T-helper 22 cell (primary cell): ENCODE measurements at regions not wholly inside any gene's neighbourhood (a gene's known extent, or its start where the extent isn't known, plus 50 kb on each side); places are given as distances from the start of the nearest gene placed in this dataset.

Source experiments
- DNase-seq: peaks from one replicate; pipeline ENCODE4 v3.0.0-alpha.2; 2020; ENCODE audit warnings: low read depth

DNA sequence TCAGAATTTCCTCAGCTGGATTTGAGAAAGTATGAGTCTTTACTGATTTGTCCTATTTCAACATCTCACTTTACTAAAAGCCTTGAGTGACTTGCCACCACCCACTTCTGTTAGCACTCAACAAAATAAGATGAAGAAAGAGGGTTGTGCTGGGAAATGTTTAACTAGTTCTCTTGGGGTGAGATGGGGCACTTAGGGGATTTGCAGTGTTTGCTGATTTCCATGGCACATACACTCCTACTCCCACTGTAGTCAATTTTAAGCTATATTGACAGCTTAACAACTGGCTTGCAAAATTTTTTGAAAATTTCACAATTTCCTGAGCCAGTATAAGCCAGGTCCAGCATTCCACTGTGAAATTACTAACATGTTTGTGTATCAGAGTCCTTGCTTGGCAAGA is 463.1 kb upstream of the ARHGEF26 start:
- DNase-seq = no peak

DNA sequence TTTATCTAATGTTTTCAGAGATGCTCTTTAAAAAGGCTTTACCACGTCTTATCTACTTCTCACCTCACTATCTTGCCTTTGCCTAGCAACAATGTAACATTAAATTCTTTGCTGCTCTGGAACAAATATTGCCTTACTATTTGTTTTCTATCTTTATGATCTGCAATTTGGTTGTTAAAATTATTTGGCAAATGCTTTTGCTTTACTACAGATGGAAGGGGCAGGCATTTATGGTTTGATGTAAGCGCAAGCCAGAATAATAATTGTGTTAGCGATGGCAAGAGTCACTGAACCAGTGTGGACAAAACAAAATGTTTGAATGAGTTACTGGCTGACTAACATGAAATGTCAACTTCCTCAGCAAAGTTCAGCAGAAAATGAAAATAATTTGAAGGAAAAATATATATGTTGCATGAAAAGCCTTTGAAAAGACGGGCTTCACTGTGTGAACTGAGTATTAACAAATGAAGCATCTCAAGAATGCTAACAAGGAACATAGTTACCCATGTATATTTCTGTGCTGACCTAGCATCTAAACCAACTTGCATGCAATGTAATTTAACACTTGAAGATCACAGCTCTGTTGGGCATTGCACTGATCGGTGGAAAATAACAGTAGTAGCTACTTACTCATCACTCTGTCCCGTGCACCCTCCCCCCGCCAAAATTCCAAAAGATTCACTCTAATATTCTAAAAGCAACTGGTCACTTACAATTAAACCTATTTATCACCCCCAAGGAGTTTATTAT is 454.0 kb upstream of the ARHGEF26 start:
- no peak for DNase-seq

GRCh38 chr3:153669527-153669926 is 451.7 kb upstream of the ARHGEF26 start:
- no peak for DNase-seq

DNA sequence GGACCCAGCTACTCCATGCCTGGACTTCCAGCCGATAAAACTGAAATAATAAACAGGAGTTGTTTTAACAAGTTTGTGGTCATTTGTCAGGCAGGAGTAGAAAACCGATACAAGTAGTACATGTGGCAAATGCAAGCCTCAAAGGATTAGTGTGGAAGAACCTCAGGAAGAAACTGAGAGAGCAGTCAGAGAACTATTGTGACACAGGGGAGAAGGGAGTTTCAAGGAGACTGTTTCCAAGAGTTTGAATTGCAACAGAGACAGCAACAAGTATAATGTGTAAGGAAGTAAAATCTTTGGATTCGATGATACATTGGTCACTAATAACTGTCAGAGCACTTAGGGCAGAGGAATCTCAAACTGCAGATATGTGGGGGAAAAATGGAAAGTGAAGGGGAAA is 450.6 kb upstream of the ARHGEF26 start:
- no peak for DNase-seq

DNA sequence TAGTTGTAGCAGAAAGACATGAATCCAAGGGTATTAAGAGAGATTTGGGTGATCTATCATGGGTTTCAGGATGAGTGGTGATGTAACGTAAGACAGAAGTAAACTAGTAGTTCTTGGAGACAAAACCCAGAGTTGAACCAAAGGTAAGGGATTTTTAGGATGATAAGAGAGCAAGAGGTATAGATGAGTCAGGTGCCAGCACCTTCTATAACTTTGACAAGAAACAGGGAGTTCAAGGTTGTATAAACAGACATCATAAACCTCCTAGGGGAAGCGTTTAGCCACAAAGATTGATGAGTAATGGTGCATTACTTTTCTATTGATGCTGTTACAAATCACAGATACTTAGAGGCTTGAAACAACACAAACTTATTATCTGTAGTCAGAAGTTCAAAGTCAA is 447.3 kb upstream of the ARHGEF26 start:
- no peak for DNase-seq

DNA sequence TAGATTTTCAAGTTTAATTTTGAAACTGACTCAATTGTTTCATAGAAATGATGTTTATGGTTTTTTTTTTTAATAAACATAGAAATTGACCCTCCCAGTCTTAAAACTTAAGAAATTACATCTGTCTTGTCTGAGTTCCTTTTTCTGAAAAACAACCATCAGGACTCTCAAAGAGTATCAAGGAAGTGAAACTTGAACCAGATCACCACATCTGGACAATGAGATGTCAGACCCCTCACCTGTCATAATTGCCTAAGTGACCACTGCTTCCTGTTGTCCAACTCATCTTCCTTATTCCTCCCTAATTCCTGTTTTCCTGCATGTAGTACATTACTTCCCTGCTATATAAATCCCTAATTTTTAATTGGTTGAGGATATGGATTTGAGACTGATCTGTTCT is 441.5 kb upstream of the ARHGEF26 start:
- DNase-seq = no peak

- DNase-seq = no peak
These were observed 440.7 kb upstream of the ARHGEF26 start for GRCh38 chr3:153680526-153680925.

DNA sequence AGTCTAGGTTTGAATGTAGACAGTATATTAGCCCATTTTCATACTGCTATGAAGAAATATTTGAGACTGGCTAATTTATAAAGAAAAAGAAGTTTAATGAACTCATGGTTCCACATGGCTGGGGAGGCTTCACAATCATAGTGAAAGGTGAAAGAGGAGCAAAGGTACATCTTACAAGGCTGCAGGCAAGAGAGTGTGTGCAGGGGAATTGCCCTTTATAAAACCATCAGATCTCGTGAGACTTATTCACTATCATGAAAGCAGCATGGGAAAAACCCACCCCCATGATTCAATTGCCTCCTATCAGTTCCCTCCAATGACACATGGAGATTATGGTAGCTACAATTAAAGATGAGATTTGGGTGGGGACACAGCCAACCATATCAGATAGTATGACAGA is 440.1 kb upstream of the ARHGEF26 start:
- no peak for DNase-seq

- DNase-seq = no peak
These were observed 432.7 kb upstream of the ARHGEF26 start for GRCh38 chr3:153688301-153689120.

GRCh38 chr3:153693207-153693606 is 428.0 kb upstream of the ARHGEF26 start:
- no peak for DNase-seq

- DNase-seq = no peak
These were observed 419.1 kb upstream of the ARHGEF26 start for GRCh38 chr3:153702106-153702505.

GRCh38 chr3:153704115-153704514 is 417.1 kb upstream of the ARHGEF26 start:
- no peak for DNase-seq

GRCh38 chr3:153706706-153707105 is 414.5 kb upstream of the ARHGEF26 start:
- DNase-seq = no peak

GRCh38 chr3:153714016-153714415 is 407.2 kb upstream of the ARHGEF26 start:
- no peak for DNase-seq

- DNase-seq = no peak
These were observed 406.5 kb upstream of the ARHGEF26 start for GRCh38 chr3:153714588-153715290.

DNA sequence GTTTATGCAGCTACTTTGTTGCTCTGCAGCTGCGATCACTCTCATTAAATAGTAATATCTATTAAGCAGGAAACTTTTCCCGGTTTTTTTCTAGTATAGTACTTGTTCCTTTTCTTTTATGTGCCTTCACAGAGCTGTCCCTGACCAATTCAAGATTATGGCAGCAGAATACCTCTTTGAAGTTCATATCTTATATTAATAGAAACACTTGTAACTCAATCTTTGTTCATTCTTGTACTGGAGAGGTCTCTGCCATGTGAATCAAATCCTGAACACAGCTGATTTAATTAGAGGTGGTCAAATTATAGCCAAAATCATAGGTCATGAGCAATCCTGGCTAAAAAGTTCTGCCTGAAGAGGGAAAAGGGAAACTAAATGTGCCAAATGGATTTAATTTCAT is 399.0 kb upstream of the ARHGEF26 start:
- no peak for DNase-seq

DNA sequence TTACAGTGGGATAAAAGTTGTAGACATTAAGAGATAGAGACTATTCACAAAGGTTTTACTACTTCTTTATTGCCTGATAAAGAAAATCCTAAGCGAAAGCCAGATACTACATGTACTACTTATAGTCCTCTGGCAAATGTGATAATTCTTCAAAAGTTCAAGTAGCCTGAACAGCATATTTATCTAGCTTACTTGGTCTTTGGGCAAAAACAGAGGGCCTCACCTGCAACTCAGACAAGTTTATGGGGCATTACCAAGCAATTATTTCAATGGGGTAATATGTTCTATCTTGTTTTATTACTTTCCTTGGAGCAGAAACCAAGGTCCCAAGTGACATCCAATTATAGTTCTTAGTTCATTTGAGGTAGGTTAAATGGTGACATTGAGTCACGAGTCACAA is 390.1 kb upstream of the ARHGEF26 start:
- no peak for DNase-seq

- DNase-seq = no peak
These were observed 386.2 kb upstream of the ARHGEF26 start for GRCh38 chr3:153734777-153735551.

DNA sequence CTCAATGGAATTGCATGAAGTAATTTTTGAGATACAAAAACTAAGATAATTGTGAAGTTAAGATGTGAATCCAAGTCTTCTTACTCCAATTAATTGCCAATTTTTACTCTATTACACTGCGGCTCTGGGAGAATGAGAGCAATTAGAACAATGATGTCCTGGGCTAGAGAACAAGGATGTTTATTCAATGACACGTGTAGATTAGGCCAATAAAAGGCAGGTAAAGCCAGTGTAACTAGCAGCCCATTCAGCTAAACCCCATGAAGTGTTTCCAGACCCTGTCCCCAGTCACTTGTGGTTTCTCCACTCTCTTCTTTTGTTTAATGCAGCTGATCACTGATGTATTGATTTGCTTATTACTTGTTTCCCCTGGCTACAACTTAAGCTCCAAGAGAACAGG is 381.1 kb upstream of the ARHGEF26 start:
- no peak for DNase-seq

- DNase-seq = no peak
These were observed 376.3 kb upstream of the ARHGEF26 start for GRCh38 chr3:153744889-153745288.

- no peak for DNase-seq
These were observed 375.0 kb upstream of the ARHGEF26 start for GRCh38 chr3:153746211-153746610.

DNA sequence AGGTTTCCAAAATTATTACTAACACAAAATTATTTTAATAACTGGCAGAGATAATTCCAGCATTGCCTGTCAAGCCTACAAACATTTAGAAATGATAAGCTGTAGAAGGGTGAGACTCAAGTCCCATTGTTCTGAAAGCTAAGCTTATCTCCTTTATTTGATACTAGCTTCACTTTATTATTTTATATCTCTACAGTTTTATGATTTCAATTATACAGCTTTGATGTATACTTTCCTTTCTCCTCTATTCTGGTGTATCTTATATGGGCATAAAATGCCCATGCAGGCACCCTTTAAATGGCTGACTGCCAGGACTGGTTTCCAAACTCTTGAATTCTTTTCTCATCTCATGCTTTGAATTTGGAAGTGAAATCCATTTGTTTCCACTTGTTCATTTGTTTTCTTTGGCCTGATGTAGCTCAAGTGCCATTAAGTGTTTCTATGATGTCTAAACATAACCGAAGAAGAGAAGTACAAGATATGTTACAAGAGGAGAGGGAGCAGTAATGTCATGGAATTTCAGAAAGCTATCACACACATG is 372.1 kb upstream of the ARHGEF26 start:
- DNase-seq = no peak
